K562 (cell line): ENCODE measurements at regions not wholly inside any gene's neighbourhood (a gene's known extent, or its start where the extent isn't known, plus 50 kb on each side); places are given as distances from the start of the nearest gene placed in this dataset.
A peak's percentile ranks its signal among the peaks of the same experiment; 100 is the strongest.
"Not testable (repeated sequence)": the region's sequence is repeated elsewhere in the genome, so short reads cannot be mapped to it uniquely, and the experiment has no call there.

Experiments
- ATAC-seq: fragments of 200-7000 bp; cut with Tn5 transposase; 3 replicates; pipeline ENCODE4 v1.9.1; 2020; ENCODE audit warnings: moderate library complexity
- BruUV-seq: library from RNA; stranded (reverse); fragments of 400-500 nt; replicated peaks from 2 replicates; lab custom pipeline; 2021; lab: Mats Ljungman, UMichigan
- CTCF ChIA-PET: fragments of 300-600 bp; formaldehyde crosslinking; extraction: SDS; loops from one replicate; lab custom pipeline; 2021; ENCODE audit warnings: low intra/inter-chr PET ratio; lab: Yijun Ruan, JAX
- POLR2A ChIA-PET: fragments of 300-600, 350-650 bp; sonication (Branson Sonifier 250); formaldehyde crosslinking; extraction: SDS; loops from one replicate; lab custom pipeline; 2021; ENCODE audit warnings: antibody characterized with exemption, inconsistent platforms; lab: Yijun Ruan, JAX
- DNase-seq, 4 experiments: peaks; one replicate each; pipeline versions ENCODE4 v3.0.0 to v3.0.0-alpha.2; 2011 to 2018; ENCODE audit warnings: low spot score in 3 of 4, mixed read lengths in 3 of 4; ENCODE audit errors: extremely low read depth in 1 of 4
- FAIRE-seq: peaks from 2 replicates; lab custom pipeline; 2011; peaks lifted over from hg19 to GRCh38; lab: Jason Lieb, UNC
- H2AFZ ChIP-seq: 2 replicates; pipeline ENCODE4 v1.6.0; 2011; ENCODE audit warnings: low read depth, low read length, control low read depth, inconsistent platforms
- H3K27ac ChIP-seq: fragments of 200-600 bp; 3 replicates; pipeline ENCODE4 v1.8.0; 2011; ENCODE audit warnings: low read depth, mild to moderate bottlenecking, control low read depth, inconsistent platforms, low read length, moderate library complexity, mixed read lengths; ENCODE audit errors: extremely low read depth
- H3K27me3 ChIP-seq, 2 experiments: fragments of 300-600 bp in 1 of 2; 2 replicates in 1 of 2; 3 replicates in 1 of 2; pipeline versions ENCODE4 v1.6.0 to v1.8.0; 2011; ENCODE audit warnings: inconsistent platforms in 2 of 2, low read length in 2 of 2, mild to moderate bottlenecking in 1 of 2, mixed read lengths in 1 of 2, moderate library complexity in 1 of 2; ENCODE audit not compliant: control insufficient read depth in 2 of 2, insufficient read depth in 2 of 2
- H3K36me3 ChIP-seq: fragments of 300-600 bp; 3 replicates; pipeline ENCODE4 v1.8.0; 2011; ENCODE audit warnings: mild to moderate bottlenecking, low read length, inconsistent platforms; ENCODE audit not compliant: control insufficient read depth, insufficient read depth
- H3K4me1 ChIP-seq, 2 experiments: fragments of 200-600 bp in 1 of 2; replicated peaks in 1 of 2; 2 replicates in 1 of 2; 3 replicates in 1 of 2; pipeline versions ENCODE4 v1.5.1 to v1.8.0; 2011; ENCODE audit warnings: inconsistent platforms in 2 of 2, low read length in 2 of 2, mild to moderate bottlenecking in 1 of 2, mixed read lengths in 1 of 2, moderate library complexity in 1 of 2; ENCODE audit not compliant: control insufficient read depth in 2 of 2, insufficient read depth in 2 of 2
- H3K4me2 ChIP-seq: 2 replicates; pipeline ENCODE4 v1.6.1; 2011; ENCODE audit warnings: low read length, control low read depth, inconsistent platforms, mixed read lengths; ENCODE audit not compliant: insufficient read depth
- H3K4me3 ChIP-seq: fragments of 200-600 bp; sonication (generic), shearing (Covaris generic); 2 replicates; pipeline ENCODE4 v1.5.1; 2016; ENCODE audit warnings: control low read depth, inconsistent platforms
- H3K79me2 ChIP-seq: fragments of 200-600 bp; 3 replicates; pipeline ENCODE4 v1.8.0; 2011; ENCODE audit warnings: low read length, inconsistent platforms; ENCODE audit not compliant: control insufficient read depth, insufficient read depth
- H3K9ac ChIP-seq, 2 experiments: 2 replicates each; pipeline versions ENCODE4 v1.6.0 to v1.6.1; 2011; ENCODE audit warnings: low read depth in 2 of 2, low read length in 2 of 2, control low read depth in 1 of 2, inconsistent platforms in 1 of 2, mild to moderate bottlenecking in 1 of 2, mixed read lengths in 1 of 2; ENCODE audit not compliant: insufficient read depth in 1 of 2
- H3K9me1 ChIP-seq: one replicate; pipeline ENCODE4 v1.6.0; 2011; ENCODE audit warnings: inconsistent platforms, mild to moderate bottlenecking, low read length, moderate library complexity; ENCODE audit not compliant: control insufficient read depth, insufficient read depth
- H3K9me3 ChIP-seq: replicated peaks from 2 replicates; pipeline ENCODE4 v1.5.1; 2011; ENCODE audit warnings: low read depth, low read length, inconsistent platforms; ENCODE audit not compliant: control insufficient read depth, insufficient read depth
- H4K20me1 ChIP-seq: replicated peaks from 2 replicates; pipeline ENCODE4 v1.6.1; 2011; ENCODE audit warnings: low read length, inconsistent platforms, mixed read lengths; ENCODE audit not compliant: control insufficient read depth, insufficient read depth
- LARP7 ChIP-seq: fragments of 450-650 bp; IDR thresholded peaks from 2 replicates; pipeline ENCODE4 v1.6.1; 2016
- POLR2B ChIP-seq: fragments of 450-650 bp; IDR thresholded peaks from 2 replicates; pipeline ENCODE4 v1.6.1; 2018; ENCODE audit warnings: low read depth; ENCODE audit not compliant: partially characterized antibody
- ZFX ChIP-seq: sonication (generic); formaldehyde crosslinking; IDR thresholded peaks from 2 replicates; pipeline ENCODE4 v1.8.0; 2022; ENCODE audit warnings: mild to moderate bottlenecking, missing genetic modification reagents, moderate library complexity
- WGBS: fragments of 100-300 bp; shearing (Covaris generic); methylation state at CpG from one replicate; pipeline ENCODE4 v1.1.6; 2016; ENCODE audit warnings: low coverage, mixed read lengths; ENCODE audit not compliant: insufficient coverage; ENCODE audit errors: missing lambda C conversion rate; 5-methylcytosine and 5-hydroxymethylcytosine counted together
- in situ Hi-C: fragments of 300-500 bp; cut with MboI; formaldehyde crosslinking; loops from 4 replicates; pipeline ENCODE4 v1.15.0; 2018; ENCODE audit warnings: inconsistent platforms, mixed read lengths
- intact Hi-C: fragments of 100-400 bp; cut with micrococcal nuclease; formaldehyde crosslinking; loops from 2 replicates; pipeline ENCODE4 v1.14.2; 2022

- CTCF ChIA-PET, H3K9me3 ChIP-seq, H3K27ac ChIP-seq, H3K4me2 ChIP-seq, in situ Hi-C loops, POLR2A ChIA-PET, H3K79me2 ChIP-seq, H3K27me3 ChIP-seq, H3K9me1 ChIP-seq, intact Hi-C loops, H3K4me1 ChIP-seq, H3K4me3 ChIP-seq, FAIRE-seq, H2AFZ ChIP-seq, H4K20me1 ChIP-seq, BruUV-seq, H3K36me3 ChIP-seq, ATAC-seq, H3K9ac ChIP-seq: not testable (repeated sequence)
- peak; percentile 51; the same call in 1 of the 2 replicates for TF ChIP-seq ZFX (CRISPR knock-in tag)
- peak in 1 of 4 experiments; percentile 22 for DNase-seq
- 4% methylated on average over 15 of the region's 24 CpGs for WGBS
Observed at GRCh38 chr4:101411281-101411910, 64.1 kb upstream of the PPP3CA start.

- in situ Hi-C loops = no loop called here
- ATAC-seq (no peak), FAIRE-seq (no peak), DNase-seq (no peak)
- H4K20me1 ChIP-seq = no peaks in the 10 kb centered on the region
- H3K9me1 ChIP-seq = no peaks in the 10 kb centered on the region
- no peaks in the 10 kb centered on the region for H3K36me3 ChIP-seq
- no peak overlapping the region for H3K4me2 ChIP-seq
- no peaks in the 10 kb centered on the region for H3K4me1 ChIP-seq
- no peak overlapping the region for H3K9ac ChIP-seq
- H3K27me3 ChIP-seq = no peaks in the 10 kb centered on the region
- ChIA-PET CTCF (no interaction called here), POLR2A (no interaction called here)
- WGBS = 2% methylated on average over 3 of the region's 3 CpGs
- no peak for TF ChIP-seq LARP7
- TF ChIP-seq POLR2B = no peak
- intact Hi-C loops = no loop called here
- no peaks in the 10 kb centered on the region for H3K79me2 ChIP-seq
- no TSS peak for BruUV-seq
- H3K27ac ChIP-seq = no peak overlapping the region
- no peaks in the 10 kb centered on the region for H3K9me3 ChIP-seq
- no peak overlapping the region for H2AFZ ChIP-seq
- no peak overlapping the region for H3K4me3 ChIP-seq
Observed at GRCh38 chr4:101400096-101400495, 52.8 kb upstream of the PPP3CA start.
